ENCODE measurements at regions not wholly inside any gene's neighbourhood (a gene's known extent, or its start where the extent isn't known, plus 50 kb on each side); places are given as distances from the start of the nearest gene placed in this dataset.
"Not testable (repeated sequence)": the region's sequence is repeated elsewhere in the genome, so short reads cannot be mapped to it uniquely, and the experiment has no call there.

DNA sequence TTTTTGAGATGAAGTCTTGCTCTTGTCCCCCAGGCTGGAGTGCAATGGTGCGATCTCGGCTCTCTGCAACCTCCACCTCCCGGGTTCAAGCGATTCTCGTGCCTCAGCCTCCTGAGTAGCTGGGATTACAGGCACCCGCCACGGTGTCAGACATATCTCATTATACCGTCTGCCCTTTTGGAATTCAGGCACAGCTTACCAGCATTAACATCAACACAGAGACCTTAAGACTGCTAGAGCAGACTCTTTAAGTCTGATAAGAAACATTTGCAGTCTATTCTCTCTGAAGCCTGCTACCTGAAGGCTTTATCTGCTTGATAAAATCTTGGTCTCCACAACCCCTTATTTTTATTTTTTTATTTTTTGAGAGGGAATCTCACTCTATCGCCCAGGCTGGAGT, 78.7 kb downstream of the SOWAHC start:
- TF ChIP-seq, protein P1, sequence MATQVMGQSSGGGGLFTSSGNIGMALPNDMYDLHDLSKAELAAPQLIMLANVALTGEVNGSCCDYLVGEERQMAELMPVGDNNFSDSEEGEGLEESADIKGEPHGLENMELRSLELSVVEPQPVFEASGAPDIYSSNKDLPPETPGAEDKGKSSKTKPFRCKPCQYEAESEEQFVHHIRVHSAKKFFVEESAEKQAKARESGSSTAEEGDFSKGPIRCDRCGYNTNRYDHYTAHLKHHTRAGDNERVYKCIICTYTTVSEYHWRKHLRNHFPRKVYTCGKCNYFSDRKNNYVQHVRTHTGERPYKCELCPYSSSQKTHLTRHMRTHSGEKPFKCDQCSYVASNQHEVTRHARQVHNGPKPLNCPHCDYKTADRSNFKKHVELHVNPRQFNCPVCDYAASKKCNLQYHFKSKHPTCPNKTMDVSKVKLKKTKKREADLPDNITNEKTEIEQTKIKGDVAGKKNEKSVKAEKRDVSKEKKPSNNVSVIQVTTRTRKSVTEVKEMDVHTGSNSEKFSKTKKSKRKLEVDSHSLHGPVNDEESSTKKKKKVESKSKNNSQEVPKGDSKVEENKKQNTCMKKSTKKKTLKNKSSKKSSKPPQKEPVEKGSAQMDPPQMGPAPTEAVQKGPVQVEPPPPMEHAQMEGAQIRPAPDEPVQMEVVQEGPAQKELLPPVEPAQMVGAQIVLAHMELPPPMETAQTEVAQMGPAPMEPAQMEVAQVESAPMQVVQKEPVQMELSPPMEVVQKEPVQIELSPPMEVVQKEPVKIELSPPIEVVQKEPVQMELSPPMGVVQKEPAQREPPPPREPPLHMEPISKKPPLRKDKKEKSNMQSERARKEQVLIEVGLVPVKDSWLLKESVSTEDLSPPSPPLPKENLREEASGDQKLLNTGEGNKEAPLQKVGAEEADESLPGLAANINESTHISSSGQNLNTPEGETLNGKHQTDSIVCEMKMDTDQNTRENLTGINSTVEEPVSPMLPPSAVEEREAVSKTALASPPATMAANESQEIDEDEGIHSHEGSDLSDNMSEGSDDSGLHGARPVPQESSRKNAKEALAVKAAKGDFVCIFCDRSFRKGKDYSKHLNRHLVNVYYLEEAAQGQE (tag by site-specific recombination; IDR thresholded peaks at IDR 0.05): not testable (repeated sequence)
- TF ChIP-seq, protein P2, sequence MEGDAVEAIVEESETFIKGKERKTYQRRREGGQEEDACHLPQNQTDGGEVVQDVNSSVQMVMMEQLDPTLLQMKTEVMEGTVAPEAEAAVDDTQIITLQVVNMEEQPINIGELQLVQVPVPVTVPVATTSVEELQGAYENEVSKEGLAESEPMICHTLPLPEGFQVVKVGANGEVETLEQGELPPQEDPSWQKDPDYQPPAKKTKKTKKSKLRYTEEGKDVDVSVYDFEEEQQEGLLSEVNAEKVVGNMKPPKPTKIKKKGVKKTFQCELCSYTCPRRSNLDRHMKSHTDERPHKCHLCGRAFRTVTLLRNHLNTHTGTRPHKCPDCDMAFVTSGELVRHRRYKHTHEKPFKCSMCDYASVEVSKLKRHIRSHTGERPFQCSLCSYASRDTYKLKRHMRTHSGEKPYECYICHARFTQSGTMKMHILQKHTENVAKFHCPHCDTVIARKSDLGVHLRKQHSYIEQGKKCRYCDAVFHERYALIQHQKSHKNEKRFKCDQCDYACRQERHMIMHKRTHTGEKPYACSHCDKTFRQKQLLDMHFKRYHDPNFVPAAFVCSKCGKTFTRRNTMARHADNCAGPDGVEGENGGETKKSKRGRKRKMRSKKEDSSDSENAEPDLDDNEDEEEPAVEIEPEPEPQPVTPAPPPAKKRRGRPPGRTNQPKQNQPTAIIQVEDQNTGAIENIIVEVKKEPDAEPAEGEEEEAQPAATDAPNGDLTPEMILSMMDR (tag by site-specific recombination; IDR thresholded peaks at IDR 0.05): not testable (repeated sequence)
- TF ChIP-seq BCL11A (tag by site-specific recombination; IDR thresholded peaks at IDR 0.05; ENCODE audit: low read depth): not testable (repeated sequence)

Measured in HEK293 (cell line).